Endometrium (tissue), 2 donors: ENCODE measurements at regions not wholly inside any gene's neighbourhood (a gene's known extent, or its start where the extent isn't known, plus 50 kb on each side); places are given as distances from the start of the nearest gene placed in this dataset.

Source experiments
- FAIRE-seq: peaks from 2 replicates; lab custom pipeline; 2012; peaks lifted over from hg19 to GRCh38; lab: Jason Lieb, UNC
- donor health status: control.
- donor health status: control.

DNA sequence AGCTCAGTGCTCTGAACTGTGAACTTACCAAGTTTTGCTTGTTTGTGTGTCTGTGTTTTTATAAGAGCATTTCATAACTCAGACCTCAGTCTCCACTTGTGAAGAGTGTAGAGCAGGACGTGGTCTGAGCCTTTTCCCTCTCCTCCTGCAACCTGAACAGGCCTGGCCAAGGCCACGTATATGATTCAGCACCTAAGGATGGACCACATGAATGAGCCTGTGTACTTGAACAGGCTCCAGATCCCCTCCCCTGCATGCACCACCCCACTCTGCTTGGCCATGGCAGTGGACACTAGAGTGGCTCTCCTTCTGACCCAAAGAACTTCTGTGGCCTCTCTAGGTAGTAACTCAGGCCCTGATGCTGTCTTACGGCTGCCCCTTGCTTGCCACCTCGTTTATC is 125.9 kb upstream of the FSTL4 start:
- FAIRE-seq = no peak

DNA sequence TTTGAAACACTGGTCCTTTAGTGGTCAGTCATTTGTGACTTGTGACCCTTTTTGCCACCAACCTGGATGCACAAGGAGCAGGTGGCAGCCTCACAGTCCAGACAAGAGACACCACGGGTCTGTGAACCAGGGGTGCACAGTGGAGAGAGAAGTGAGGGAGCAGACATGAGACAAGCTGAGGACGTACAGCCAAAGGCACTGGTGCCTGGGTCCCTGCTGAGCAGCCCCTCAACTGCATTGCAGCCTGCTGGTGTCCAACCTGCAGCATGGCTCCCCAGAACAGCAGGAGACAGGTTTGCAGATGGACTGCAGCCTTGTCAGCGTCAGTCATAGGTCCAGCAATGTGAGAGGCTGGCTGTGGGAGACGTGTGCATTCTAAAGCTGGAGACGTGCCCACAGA is 124.2 kb upstream of the FSTL4 start:
- FAIRE-seq = no peak

DNA sequence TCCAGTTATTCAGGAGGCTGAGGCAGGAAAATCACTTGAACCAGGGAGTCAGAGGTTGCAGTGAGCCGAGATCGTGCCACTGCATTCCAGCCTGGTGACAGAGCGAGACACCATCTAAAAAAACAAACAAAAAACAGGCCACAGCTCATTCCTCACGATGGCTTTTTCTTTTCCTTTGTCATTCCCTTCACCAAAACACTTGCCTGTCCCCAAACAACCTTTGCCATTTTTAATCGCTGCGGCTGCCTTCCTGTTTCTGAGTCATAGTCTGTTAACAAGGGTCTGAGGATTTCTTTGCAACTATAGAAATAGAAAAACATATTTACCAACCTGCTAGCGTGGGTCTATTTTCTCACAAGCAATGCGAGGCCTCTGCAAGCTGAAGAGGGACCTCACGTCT is 123.0 kb upstream of the FSTL4 start:
- FAIRE-seq = no peak

DNA sequence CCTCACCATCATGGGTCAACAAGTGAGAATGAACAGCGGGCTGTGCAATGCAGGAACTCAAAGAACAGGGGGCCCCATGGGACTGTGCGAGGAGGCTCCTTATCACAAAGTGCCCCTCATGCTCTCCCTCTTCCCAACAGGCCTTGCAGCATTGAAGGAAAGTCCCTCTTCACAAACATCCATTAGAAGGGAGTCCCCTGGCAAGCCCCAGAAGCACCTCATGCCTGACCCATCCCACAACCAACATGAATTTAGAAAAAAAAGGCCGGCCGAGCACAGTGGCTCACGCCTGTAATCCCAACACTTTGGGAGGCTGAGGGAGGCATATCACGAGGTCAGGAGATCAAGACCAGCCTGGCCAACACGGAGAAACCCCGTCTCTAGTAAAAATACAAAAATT is 122.6 kb upstream of the FSTL4 start:
- FAIRE-seq = no peak

DNA sequence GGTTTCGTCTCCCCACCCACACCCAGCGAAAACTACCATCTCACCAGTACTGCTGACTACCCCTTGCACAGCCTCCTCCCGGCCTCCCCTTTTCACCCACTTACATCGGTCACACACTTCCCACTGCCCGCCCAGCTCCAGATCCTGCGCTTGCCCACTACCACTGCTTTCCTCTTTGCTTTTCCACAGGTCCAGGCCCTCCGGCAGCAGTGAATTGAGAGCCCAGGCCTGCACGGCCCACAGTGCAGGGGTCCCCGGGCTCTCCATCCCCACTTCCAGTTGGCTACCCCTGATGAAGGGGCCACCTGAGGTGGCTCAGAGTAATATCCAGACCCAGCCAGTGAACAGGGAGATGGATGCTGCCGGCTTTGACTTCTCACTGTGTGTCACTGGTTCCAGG is 120.2 kb upstream of the FSTL4 start:
- FAIRE-seq = no peak

DNA sequence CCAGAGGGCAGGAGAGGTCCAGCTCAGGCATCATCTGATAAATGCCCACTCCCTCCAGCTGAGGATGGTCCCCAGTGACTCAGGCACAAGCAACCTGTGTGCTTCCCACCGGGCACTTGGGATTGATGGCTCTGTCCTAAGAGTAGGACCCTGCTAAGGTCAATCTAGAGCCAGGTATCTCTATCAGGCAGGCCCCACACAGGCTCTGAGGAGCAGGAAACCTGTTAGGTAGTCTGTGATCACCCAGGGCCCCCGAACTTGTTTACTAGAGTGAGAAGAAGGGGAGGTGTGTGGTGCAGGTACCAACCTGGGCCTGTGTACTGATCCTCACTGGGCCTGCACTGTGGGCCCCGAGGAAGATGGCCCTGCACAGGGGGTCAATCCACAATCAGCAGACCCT is 119.6 kb upstream of the FSTL4 start:
- no peak for FAIRE-seq

DNA sequence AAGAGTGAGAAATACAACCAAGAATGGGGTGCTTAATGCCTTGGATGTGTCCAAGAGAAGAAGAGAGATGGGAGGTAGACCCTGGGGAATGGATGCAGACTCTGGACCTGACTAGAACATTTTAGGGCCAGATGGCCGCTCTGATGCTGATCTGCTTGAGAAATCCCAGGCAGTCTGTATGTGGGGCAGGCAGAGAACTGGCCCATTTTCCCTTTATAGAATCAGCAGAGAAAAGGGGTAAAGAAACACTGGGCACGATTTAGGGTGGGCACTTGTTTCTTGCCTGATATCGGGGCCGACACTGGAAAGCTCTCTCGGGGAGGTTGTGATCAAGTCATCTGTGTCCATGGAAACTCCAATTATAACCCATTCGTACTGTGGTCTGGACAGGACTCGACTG is 118.5 kb upstream of the FSTL4 start:
- no peak for FAIRE-seq

DNA sequence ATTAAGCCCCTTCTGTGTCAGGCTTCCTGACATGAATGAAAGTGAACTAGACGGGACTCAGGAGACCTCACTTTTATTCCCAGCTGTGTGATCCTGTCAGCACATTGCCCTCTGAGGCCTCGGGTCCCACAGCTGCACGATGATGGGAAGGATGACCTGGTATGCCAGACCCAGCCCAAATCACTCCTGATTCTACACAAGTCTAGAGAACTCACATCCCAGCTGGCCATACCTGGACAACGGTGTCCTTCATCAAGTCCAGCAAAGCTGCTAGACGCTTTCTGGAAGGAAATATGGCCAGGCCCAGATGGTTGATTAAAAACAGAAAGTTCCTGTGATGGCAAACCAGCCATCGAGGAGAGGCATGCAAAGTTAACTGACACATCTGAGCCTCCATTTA is 118.0 kb upstream of the FSTL4 start:
- FAIRE-seq = no peak

DNA sequence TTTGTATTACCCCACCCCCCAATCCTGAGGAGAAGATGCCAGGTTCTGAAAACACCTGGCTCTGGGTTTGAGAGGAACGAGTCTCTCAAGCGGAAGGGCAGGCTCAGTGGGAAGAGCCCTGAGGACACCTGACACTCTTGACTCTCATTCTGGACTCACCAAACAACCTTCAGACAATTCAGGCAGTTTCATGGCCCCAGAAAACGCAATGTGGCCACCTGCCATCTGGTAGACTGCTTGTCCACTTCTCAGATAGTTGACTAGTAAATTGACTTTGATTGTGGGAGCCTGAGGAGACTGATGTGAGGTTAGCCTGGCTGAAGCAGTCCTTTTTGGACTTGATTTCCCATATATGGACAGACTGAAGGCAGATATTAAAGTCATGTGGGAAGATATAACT is 117.5 kb upstream of the FSTL4 start:
- FAIRE-seq = no peak

DNA sequence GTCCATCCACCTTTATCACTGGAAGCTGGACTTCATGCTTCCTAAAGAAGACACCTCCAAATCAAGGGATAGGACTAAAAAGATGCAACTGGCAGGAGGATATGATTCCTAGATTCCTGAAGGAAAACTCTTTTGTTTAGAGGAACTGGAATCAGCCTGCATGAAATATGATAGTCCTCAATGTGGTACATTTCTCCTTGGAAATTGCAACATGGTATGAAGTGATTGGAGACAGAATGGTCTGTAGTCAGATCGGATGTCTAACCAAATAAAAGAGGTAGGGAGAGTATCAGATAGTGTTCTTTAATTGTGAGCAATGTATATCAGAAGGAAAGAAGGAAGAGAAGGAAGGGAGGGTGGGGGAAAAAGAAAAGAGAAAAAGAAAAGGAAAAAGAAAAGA is 116.1 kb upstream of the FSTL4 start:
- no peak for FAIRE-seq

DNA sequence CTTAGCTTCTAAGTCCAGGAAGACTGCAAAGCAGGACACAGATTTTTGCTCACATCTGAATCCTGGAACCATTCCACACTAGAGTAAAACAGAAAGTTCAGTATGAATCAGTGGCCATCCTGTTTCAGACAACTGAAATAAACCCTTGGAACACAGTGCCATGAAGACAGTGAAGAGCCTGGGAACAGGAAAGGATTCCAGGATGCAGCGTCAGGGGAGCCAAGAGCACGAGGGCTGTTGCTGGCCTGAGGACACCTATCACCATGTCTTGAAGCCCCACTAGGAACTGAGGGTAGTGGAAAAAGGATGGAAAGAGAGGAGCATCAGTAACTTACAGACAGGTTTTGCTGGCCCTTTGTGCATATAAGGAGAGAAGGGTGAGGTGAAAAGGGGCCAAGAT is 115.3 kb upstream of the FSTL4 start:
- no peak for FAIRE-seq

DNA sequence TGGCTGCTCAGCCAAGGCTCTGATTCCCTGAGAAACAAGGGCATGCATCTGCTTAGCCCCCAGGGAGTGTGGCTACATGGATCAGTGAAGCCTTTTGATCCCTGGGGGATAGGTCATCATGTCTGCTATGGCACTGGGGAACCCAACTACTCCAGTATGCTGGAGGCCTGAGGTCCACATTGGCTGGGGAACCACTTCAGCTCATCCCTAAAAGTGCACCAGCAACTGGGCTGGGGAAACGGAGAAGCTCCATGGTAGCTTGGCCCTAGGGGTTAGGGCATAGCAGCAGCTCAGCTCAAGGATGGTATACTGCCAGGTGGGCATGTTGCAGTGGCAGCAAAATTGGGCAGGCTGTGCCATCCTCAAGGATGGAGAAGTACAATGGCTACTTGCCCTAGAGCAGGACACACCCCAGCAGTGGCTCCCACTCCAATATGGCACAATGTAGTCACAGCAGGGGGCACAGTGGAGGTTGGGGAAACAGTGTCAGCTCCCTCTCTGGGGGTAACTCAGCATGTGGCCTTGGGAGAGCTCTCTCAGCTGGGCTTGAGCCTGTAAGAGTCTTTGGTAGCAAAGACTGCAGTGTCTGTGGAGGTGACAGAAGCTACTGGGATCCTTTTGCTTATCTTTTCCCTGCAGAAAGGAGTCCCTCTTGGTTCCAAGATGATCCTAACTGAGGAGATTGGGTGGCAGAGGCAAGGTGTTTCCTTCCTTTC is 111.5 kb upstream of the FSTL4 start:
- no peak for FAIRE-seq

DNA sequence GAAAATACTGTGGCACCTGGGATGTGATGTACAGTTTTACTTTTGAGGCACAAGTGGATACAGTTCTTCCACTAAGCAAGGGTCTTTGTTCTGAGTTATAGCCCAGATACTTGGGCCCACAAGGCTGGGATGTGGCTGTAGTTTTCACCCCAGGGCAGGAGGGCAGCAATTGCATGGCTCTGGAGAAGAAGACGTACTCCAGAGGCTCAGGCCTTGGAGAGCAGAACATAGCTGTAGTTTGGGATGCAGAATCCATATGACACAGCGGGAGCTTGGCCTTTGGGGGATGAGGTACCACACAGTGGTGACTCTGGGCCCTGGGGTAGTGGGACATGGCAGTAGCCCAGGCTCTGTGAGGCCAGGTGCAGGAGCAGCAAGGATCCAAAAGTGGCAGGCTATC is 110.8 kb upstream of the FSTL4 start:
- no peak for FAIRE-seq

DNA sequence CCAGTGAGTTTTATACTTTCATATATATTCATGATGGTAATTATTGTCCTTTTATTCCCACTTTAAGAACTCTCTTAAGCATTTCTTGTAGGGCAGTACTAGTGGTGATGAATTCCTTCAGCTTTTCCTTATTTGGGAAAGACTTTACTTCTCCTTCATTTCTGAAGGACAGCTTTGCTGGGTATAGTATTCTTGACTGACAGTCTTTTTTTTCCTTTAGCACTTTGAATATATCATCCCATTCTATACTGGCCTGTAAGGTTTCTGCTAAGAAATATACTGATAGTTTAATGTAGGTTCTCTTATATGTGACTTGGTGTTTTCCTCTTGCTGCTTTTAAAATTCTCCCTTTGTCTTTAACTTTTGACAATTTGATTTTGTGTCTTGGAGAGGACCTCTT is 109.0 kb upstream of the FSTL4 start:
- FAIRE-seq = no peak

DNA sequence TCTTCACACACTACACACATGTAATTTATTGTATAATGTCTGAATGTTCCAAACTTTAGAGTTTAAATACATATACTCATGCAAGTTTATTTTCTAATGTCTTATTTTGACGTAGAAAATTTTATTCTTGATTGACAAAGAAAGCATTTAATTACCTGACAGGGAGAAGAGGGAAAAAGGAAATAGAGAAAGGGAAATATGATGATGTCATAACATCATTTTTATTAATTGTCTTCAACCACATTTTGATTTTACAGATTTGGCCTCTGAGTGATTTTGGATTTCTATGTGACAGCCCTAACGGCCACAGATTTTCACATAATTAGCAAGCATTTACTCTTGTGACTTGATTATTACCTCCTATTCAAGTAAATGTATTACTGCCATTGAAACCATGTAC is 106.1 kb upstream of the FSTL4 start:
- FAIRE-seq = no peak

DNA sequence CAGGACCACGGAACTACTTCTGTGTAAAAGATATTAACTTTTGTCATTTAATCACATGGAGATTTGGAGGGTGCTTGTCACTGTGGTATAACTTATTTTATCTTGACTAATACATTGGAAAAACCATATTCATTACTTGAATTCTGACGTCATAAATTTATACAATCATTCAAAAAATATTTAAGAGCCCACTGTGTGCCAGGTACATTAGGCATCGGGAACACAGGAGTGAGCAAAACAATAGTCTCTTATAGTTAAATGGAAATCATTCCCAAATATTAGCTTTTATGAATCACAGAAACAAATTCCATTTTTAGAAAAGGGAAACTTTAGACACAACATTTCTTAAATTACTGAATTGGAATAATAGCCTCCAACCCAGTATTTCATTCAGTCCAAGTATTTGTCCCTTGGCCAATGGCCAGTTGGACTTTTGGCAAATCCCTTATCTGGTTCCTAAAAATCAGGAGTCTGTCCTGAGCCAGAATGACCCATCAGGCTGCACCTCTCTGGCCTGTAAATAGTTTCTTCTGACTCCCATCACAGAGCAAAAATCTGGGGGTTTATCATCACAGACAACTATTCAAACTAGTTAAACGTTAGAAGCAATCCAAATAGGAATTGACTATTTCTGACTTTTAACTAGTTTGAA is 104.3 kb upstream of the FSTL4 start:
- no peak for FAIRE-seq

DNA sequence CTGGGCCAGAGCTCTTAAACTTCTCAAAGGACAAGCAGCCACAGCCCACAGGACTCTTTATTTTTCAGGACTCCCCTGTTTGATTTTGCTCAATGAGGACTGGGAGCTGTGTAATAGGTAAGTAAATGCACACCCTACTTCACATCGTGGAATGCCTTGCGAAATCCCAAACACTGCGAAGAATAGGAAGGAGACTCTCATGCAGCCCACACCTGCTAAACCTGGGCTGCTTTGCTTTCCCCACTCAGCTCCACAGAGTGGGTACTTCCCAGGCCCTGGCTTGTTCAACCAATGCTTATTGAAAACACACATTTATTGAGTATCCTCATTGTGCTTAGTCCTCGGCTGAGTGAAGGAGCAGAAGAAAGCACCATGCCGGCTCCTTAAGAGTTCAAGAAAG is 103.3 kb upstream of the FSTL4 start:
- FAIRE-seq = no peak

DNA sequence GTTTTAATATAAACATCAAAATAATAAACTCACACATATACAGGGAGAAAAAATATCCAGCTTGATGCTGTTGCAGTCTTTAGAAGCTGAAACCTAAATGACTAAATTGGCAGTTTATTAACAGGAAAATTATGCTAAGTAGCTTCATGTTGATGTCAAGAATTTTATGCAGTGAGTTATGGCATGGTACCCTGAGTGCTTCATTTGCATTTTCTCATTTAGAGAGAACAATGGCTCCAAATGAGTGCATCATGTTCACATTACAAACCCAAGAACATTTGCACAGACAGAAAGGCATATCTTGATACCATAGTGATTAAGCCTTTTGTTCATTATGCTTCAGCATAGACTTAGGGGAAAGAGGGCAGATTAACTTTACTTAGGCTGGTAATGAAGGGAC is 102.9 kb upstream of the FSTL4 start:
- no peak for FAIRE-seq

DNA sequence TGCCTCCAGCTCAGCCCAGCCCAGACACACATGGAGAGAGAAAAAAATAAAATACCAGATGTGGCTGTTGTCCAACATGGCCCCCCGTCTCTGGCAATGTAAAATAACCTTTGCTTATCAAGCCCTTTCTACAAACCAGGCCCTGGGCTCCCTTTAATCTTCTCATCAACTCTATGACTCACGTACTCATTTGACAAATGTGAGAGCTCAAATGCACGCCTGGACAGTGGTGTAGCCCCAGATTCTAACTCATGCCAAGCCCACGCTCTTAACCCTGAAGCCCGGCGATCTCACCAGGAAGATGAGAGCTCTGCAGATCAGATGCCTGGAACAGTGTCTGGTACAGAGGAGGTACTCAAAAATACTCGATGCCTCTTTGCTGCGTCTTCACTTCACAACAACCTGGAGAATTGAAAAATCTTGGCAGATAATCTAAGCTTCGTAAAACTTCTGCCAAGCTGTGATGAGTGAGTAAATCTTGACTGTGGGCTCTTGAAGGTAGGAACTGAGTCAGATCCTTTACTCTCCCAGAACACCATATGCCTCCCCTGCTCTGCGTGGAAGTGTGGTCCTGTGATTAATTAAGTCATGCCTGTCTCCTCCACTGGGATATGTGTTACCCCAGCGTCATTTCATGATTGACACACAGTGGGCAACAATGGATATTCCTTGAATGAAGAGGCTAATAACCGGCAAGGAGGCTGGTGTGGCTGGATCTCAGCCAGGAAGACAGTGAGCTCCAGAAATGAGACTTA is 102.0 kb upstream of the FSTL4 start:
- no peak for FAIRE-seq

DNA sequence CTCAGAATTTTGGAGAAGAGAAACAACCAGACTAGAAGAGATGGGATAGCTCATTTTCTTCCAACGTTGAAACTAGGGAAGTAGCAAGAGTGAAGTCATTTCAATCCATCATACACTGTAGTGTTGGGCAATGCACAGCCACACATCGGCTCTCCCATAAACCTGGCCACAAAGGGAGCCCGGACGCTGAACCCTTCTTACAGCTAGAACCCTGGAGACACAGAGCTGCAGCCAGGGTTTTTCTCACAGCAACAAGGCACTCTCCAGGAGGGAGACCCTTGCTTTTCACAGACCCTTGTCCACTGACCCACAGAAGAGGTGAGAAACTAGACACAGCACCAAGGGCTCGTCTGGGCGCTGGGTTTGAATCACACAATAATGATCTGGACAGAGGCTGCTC is 101.4 kb upstream of the FSTL4 start:
- FAIRE-seq = no peak

DNA sequence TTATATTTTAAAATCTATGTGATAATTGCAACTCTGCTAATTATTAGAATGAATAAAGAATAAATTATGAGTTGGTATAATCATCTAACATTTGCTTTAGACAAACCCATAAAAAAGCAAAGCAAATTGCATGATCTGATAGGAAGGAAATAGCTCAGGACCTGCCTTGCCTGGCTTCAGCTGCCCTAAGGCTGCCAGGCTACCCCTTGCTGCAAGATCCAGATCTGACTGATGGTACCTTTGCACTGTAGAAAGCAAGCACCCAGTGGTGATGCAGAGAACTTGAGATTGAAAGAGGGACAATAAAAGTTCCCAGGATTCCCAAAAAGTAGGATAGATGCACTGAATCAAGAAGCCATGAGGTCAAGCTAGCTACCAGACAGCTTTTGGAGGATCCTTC is 100.9 kb upstream of the FSTL4 start:
- FAIRE-seq = no peak

DNA sequence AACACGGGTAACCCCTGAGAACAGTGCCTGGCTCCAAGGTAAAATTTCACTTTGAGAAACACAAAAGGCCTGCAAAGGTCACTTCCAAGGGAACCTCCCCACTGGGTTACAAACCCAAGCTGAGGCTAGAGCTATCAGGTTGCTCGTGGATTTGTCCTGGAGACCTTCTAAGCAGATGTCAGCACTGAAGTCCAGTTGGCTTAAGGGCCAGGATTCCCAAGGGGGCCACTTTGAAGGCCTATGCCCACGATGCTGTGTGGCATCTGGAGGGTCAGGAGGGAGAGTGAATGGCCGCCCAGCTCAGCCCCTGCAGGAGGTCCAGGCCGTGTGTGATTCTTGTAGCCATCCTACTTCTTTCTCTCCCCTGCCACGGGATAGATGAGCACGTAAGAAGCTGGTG is 100.2 kb upstream of the FSTL4 start:
- no peak for FAIRE-seq

DNA sequence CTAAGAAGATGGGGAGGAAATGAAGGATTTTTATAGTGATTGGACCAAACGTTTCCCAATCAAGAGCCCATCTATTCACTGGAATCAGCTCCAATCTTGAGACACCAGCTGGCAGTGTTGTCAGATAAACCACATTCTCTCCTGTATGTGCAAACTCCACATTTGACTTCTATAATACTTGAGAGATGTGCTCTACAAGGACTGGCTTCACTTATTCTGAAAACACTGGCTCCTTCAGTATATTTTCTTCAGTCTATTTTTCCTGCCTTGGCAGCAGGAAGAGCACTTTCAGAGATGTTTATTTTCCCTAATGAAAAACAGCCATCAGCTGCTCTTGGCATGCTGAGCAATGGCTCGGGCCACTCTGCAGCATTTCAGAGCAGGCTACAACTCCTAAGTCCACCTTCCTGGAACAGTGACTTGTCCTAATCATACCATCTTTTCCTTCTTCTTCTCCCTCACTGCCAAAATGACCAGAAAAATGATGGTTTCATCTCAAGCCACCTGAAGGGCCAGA is 96.9 kb upstream of the FSTL4 start:
- FAIRE-seq = no peak
